GM23248 (cell line): ENCODE measurements at regions not wholly inside any gene's neighbourhood (a gene's known extent, or its start where the extent isn't known, plus 50 kb on each side); places are given as distances from the start of the nearest gene placed in this dataset.

Source experiments
- DNase-seq: peaks from one replicate; pipeline ENCODE4 v3.0.0-alpha.2; 2015
- H2AFZ ChIP-seq: fragments of 200-600 bp; sonication (generic); 2 replicates; pipeline ENCODE4 v1.6.1; 2016; ENCODE audit warnings: antibody characterized with exemption
- H3F3A ChIP-seq: fragments of 200-600 bp; sonication (generic); 2 replicates; pipeline ENCODE4 v1.6.1; 2016; ENCODE audit warnings: mild to moderate bottlenecking, antibody characterized with exemption, mixed run types; ENCODE audit not compliant: insufficient read depth
- H3K27ac ChIP-seq: fragments of 200-600 bp; sonication (generic); 2 replicates; pipeline ENCODE4 v1.5.1; 2016; ENCODE audit warnings: mild to moderate bottlenecking
- H3K27me3 ChIP-seq: fragments of 200-600 bp; sonication (generic); replicated peaks from 2 replicates; pipeline ENCODE4 v1.6.1; 2016; ENCODE audit warnings: mild to moderate bottlenecking; ENCODE audit not compliant: insufficient read depth
- H3K36me3 ChIP-seq: fragments of 200-600 bp; sonication (generic); 2 replicates; pipeline ENCODE4 v1.6.1; 2016; ENCODE audit warnings: low read depth, mild to moderate bottlenecking
- H3K4me1 ChIP-seq: fragments of 200-600 bp; sonication (generic); 2 replicates; pipeline ENCODE4 v1.6.1; 2016; ENCODE audit warnings: mild to moderate bottlenecking; ENCODE audit not compliant: insufficient read depth
- H3K4me2 ChIP-seq: fragments of 200-600 bp; sonication (generic); one replicate; pipeline ENCODE4 v1.6.1; 2016; ENCODE audit warnings: mild to moderate bottlenecking; ENCODE audit not compliant: unreplicated experiment
- H3K4me3 ChIP-seq: fragments of 200-600 bp; sonication (generic); 2 replicates; pipeline ENCODE4 v1.5.1; 2016; ENCODE audit warnings: mild to moderate bottlenecking
- H3K79me2 ChIP-seq: fragments of 200-600 bp; sonication (generic); 2 replicates; pipeline ENCODE4 v1.6.1; 2016; ENCODE audit warnings: mild to moderate bottlenecking; ENCODE audit not compliant: insufficient read depth
- H3K9ac ChIP-seq: fragments of 200-600 bp; sonication (generic); 2 replicates; pipeline ENCODE4 v1.6.1; 2016; ENCODE audit warnings: mild to moderate bottlenecking
- H3K9me2 ChIP-seq: fragments of 200-600 bp; sonication (generic); 2 replicates; pipeline ENCODE4 v1.6.1; 2016; ENCODE audit warnings: mixed run types, mild to moderate bottlenecking, moderate library complexity; ENCODE audit not compliant: insufficient read depth
- H3K9me3 ChIP-seq: fragments of 200-600 bp; sonication (generic); one replicate; pipeline ENCODE4 v1.6.1; 2017; ENCODE audit warnings: low read depth
- H4K20me1 ChIP-seq: fragments of 200-600 bp; sonication (generic); 2 replicates; pipeline ENCODE4 v1.6.0; 2016; ENCODE audit not compliant: insufficient read depth
- EZH2 ChIP-seq: fragments of 200-600 bp; sonication (generic); IDR thresholded peaks from 2 replicates; pipeline ENCODE4 v1.6.1; 2018; ENCODE audit warnings: antibody characterized with exemption, mild to moderate bottlenecking; ENCODE audit not compliant: insufficient read depth, poor library complexity, severe bottlenecking
- EZH2phosphoT487 ChIP-seq: fragments of 200-600 bp; sonication (generic); IDR thresholded peaks from 2 replicates; pipeline ENCODE4 v1.6.1; 2018; ENCODE audit warnings: antibody characterized with exemption, moderate library complexity, mild to moderate bottlenecking, low read depth; ENCODE audit not compliant: insufficient read depth
- WGBS, 2 experiments: methylation state at CpG; one replicate each; pipeline ENCODE4 v1.1.6; 2015 to 2017; ENCODE audit warnings: low lambda C conversion rate in 2 of 2, low coverage in 1 of 2; ENCODE audit errors: missing lambda C conversion rate in 2 of 2; 5-methylcytosine and 5-hydroxymethylcytosine counted together
- in situ Hi-C: fragments of 300-500 bp; cut with MboI; formaldehyde crosslinking; loops from 2 replicates; pipeline ENCODE4 v1.15.0; 2020

- in situ Hi-C loops = loop anchor here (10.0 kb wide), 1 partner anchor 1233 kb away; the partner anchor contains the start of gene ZEB2
- TF ChIP-seq EZH2 = no peak
- no peak for TF ChIP-seq EZH2phosphoT487
- 72 to 75% methylated on average over 3 of the region's 3 CpGs for WGBS, 2 experiments
- DNase-seq = no peak
- no peaks in the 10 kb centered on the region for H3K79me2 ChIP-seq
- H3K4me3 ChIP-seq = no peak overlapping the region
- H3K9me2 ChIP-seq = no peaks in the 10 kb centered on the region; the same call in 1 of the 2 replicates
- no peak overlapping the region for H3K27ac ChIP-seq
- H3K4me2 ChIP-seq = no peak overlapping the region
- H3K9ac ChIP-seq = no peak overlapping the region
- H3K9me3 ChIP-seq = no peaks in the 10 kb centered on the region
- no peaks in the 10 kb centered on the region for H3K36me3 ChIP-seq
- no peaks in the 10 kb centered on the region for H4K20me1 ChIP-seq
- no peaks in the 10 kb centered on the region for H3K27me3 ChIP-seq
- H3F3A ChIP-seq = peaks cover 10% of the 10 kb centered on the region; the same call in 1 of the 2 replicates
- no peak overlapping the region for H2AFZ ChIP-seq
- H3K4me1 ChIP-seq = peaks cover 19% of the 10 kb centered on the region
These were observed 1237.8 kb upstream of the ZEB2 start for GRCh38 chr2:145757503-145758246.

GRCh38 chr2:145755019-145755837, 1235.3 kb upstream of the ZEB2 start:
- Histone ChIP-seq H3K4me1 (peaks cover 26% of the 10 kb centered on the region), H3K4me2 (no peak overlapping the region), H3K9ac (no peak overlapping the region), H3K36me3 (no peaks in the 10 kb centered on the region), H4K20me1 (no peaks in the 10 kb centered on the region), H3K27ac (no peak overlapping the region), H2AFZ (no peak overlapping the region), H3K9me3 (no peaks in the 10 kb centered on the region), H3K27me3 (no peaks in the 10 kb centered on the region), H3K9me2 (no peaks in the 10 kb centered on the region; the same call in 1 of the 2 replicates), H3F3A (peaks cover 16% of the 10 kb centered on the region), H3K4me3 (no peak overlapping the region), H3K79me2 (no peaks in the 10 kb centered on the region)
- in situ Hi-C loops = loop anchor here (10.0 kb wide), 1 partner anchor 1230 kb away; the partner anchor contains the start of gene ZEB2
- WGBS, 2 experiments = 75 to 82% methylated on average over 6 of the region's 6 CpGs
- no peak for DNase-seq
- TF ChIP-seq EZH2 (no peak), EZH2phosphoT487 (no peak)

GRCh38 chr2:145753966-145754365, 1234.0 kb upstream of the ZEB2 start:
- Histone ChIP-seq H3K27ac (no peak overlapping the region), H3F3A (peaks cover 16% of the 10 kb centered on the region), H3K9me2 (no peaks in the 10 kb centered on the region; the same call in 1 of the 2 replicates), H3K9me3 (no peaks in the 10 kb centered on the region), H2AFZ (no peak overlapping the region), H3K9ac (no peak overlapping the region), H3K4me1 (peaks cover 22% of the 10 kb centered on the region), H4K20me1 (no peaks in the 10 kb centered on the region), H3K4me3 (no peak overlapping the region), H3K4me2 (no peak overlapping the region), H3K36me3 (no peaks in the 10 kb centered on the region), H3K79me2 (no peaks in the 10 kb centered on the region), H3K27me3 (no peaks in the 10 kb centered on the region)
- no peak for DNase-seq
- in situ Hi-C loops = loop anchor here (10.0 kb wide), 1 partner anchor 1229 kb away; the partner anchor contains the start of gene ZEB2
- TF ChIP-seq EZH2phosphoT487 = no peak
- no peak for TF ChIP-seq EZH2
- 92 to 93% methylated on average over 3 of the region's 3 CpGs for WGBS, 2 experiments

- Histone ChIP-seq H3K4me1 (peaks cover 22% of the 10 kb centered on the region), H3K4me2 (no peak overlapping the region), H3F3A (peaks cover 16% of the 10 kb centered on the region), H2AFZ (peak overlapping the region; percentile 71), H3K27ac (no peak overlapping the region), H3K9me3 (no peaks in the 10 kb centered on the region), H3K9me2 (no peaks in the 10 kb centered on the region), H3K4me3 (no peak overlapping the region), H3K27me3 (no peaks in the 10 kb centered on the region), H3K79me2 (no peaks in the 10 kb centered on the region), H3K9ac (no peak overlapping the region), H4K20me1 (no peaks in the 10 kb centered on the region), H3K36me3 (no peaks in the 10 kb centered on the region)
- no peak for TF ChIP-seq EZH2phosphoT487
- TF ChIP-seq EZH2 = no peak
- in situ Hi-C loops = loop anchor here (10.0 kb wide), 1 partner anchor 1228 kb away; the partner anchor contains the start of gene ZEB2
- WGBS, 2 experiments = 48 to 51% methylated on average over 6 of the region's 6 CpGs
- DNase-seq = no peak
These were observed 1233.2 kb upstream of the ZEB2 start for GRCh38 chr2:145753041-145753608.
